ENCODE measurements at regions not wholly inside any gene's neighbourhood (a gene's known extent, or its start where the extent isn't known, plus 50 kb on each side); places are given as distances from the start of the nearest gene placed in this dataset.

GRCh38 chr12:124691429-124691828 is 124.0 kb upstream of the NCOR2 start:
- in situ Hi-C loops (cut with MboI; ENCODE audit: low pct_unique_long_range_greater_than_20kb, low sequenced_read_pairs) = no loop called here
- no peak for DNase-seq

- in situ Hi-C loops (cut with MboI; ENCODE audit: low pct_unique_long_range_greater_than_20kb, low sequenced_read_pairs) = no loop called here
- no peak for DNase-seq
Observed at GRCh38 chr12:124689631-124690030, 122.2 kb upstream of the NCOR2 start.

- DNase-seq = no peak
- in situ Hi-C loops (cut with MboI; ENCODE audit: low pct_unique_long_range_greater_than_20kb, low sequenced_read_pairs) = no loop called here
Observed at GRCh38 chr12:124688356-124688992, 121.1 kb upstream of the NCOR2 start.

GRCh38 chr12:124687917-124688316 is 120.5 kb upstream of the NCOR2 start:
- in situ Hi-C loops (cut with MboI; ENCODE audit: low pct_unique_long_range_greater_than_20kb, low sequenced_read_pairs) = no loop called here
- DNase-seq = peak; percentile 34

- in situ Hi-C loops (cut with MboI; ENCODE audit: low pct_unique_long_range_greater_than_20kb, low sequenced_read_pairs) = no loop called here
Observed at GRCh38 chr12:124687174-124687902, 119.9 kb upstream of the NCOR2 start.

GRCh38 chr12:124686370-124687173 is 119.2 kb upstream of the NCOR2 start:
- in situ Hi-C loops (cut with MboI; ENCODE audit: low pct_unique_long_range_greater_than_20kb, low sequenced_read_pairs) = no loop called here
- DNase-seq = no peak

More at GRCh38 chr12:124687174-124687902, 119.9 kb upstream of the NCOR2 start:
- no peak for DNase-seq

- in situ Hi-C loops (cut with MboI; ENCODE audit: low pct_unique_long_range_greater_than_20kb, low sequenced_read_pairs) = no loop called here
- no peak for DNase-seq
Observed at GRCh38 chr12:124685689-124686369, 118.4 kb upstream of the NCOR2 start.

GRCh38 chr12:124684971-124685688 is 117.7 kb upstream of the NCOR2 start:
- DNase-seq = no peak
- in situ Hi-C loops (cut with MboI; ENCODE audit: low pct_unique_long_range_greater_than_20kb, low sequenced_read_pairs) = no loop called here

- in situ Hi-C loops (cut with MboI; ENCODE audit: low pct_unique_long_range_greater_than_20kb, low sequenced_read_pairs) = no loop called here
- DNase-seq = no peak
Observed at GRCh38 chr12:124684496-124684895, 117.1 kb upstream of the NCOR2 start.

- in situ Hi-C loops (cut with MboI; ENCODE audit: low pct_unique_long_range_greater_than_20kb, low sequenced_read_pairs) = no loop called here
Observed at GRCh38 chr12:124683152-124684124, 116.0 kb upstream of the NCOR2 start.

GRCh38 chr12:124682425-124683151 is 115.2 kb upstream of the NCOR2 start:
- DNase-seq = no peak
- in situ Hi-C loops (cut with MboI; ENCODE audit: low pct_unique_long_range_greater_than_20kb, low sequenced_read_pairs) = no loop called here

More at GRCh38 chr12:124683152-124684124, 116.0 kb upstream of the NCOR2 start:
- DNase-seq = no peak

GRCh38 chr12:124681779-124682391 is 114.5 kb upstream of the NCOR2 start:
- DNase-seq = no peak
- in situ Hi-C loops (cut with MboI; ENCODE audit: low pct_unique_long_range_greater_than_20kb, low sequenced_read_pairs) = no loop called here

GRCh38 chr12:124680863-124681778 is 113.7 kb upstream of the NCOR2 start:
- peak; percentile 92 for DNase-seq

GRCh38 chr12:124679533-124680371 is 112.3 kb upstream of the NCOR2 start:
- no peak for DNase-seq
- in situ Hi-C loops (cut with MboI; ENCODE audit: low pct_unique_long_range_greater_than_20kb, low sequenced_read_pairs) = no loop called here

More at GRCh38 chr12:124680863-124681778, 113.7 kb upstream of the NCOR2 start:
- in situ Hi-C loops (cut with MboI; ENCODE audit: low pct_unique_long_range_greater_than_20kb, low sequenced_read_pairs) = no loop called here

- in situ Hi-C loops (cut with MboI; ENCODE audit: low pct_unique_long_range_greater_than_20kb, low sequenced_read_pairs) = no loop called here
- no peak for DNase-seq
Observed at GRCh38 chr12:124679047-124679446, 111.6 kb upstream of the NCOR2 start.
